Mucosa of descending colon (tissue), 3 donors: ENCODE measurements at regions not wholly inside any gene's neighbourhood (a gene's known extent, or its start where the extent isn't known, plus 50 kb on each side); places are given as distances from the start of the nearest gene placed in this dataset.

ENCODE experiments used
- ATAC-seq: fragments of 200-7000 bp; cut with Tn5 transposase; one replicate; pipeline ENCODE4 v1.9.1; 2020; ENCODE audit warnings: mild to moderate bottlenecking, moderate library complexity
- DNase-seq, 3 donors: peaks; one replicate each; pipeline ENCODE4 v3.0.0-alpha.2; 2020
- H3K36me3 ChIP-seq: fragments of 200-600 bp; one replicate; pipeline ENCODE4 v1.8.0; 2021; ENCODE audit warnings: low read depth, mild to moderate bottlenecking
- H3K4me1 ChIP-seq: fragments of 200-600 bp; one replicate; pipeline ENCODE4 v1.8.0; 2021; ENCODE audit warnings: low read depth, mild to moderate bottlenecking
- H3K4me3 ChIP-seq: fragments of 200-600 bp; one replicate; pipeline ENCODE4 v1.8.0; 2021; ENCODE audit warnings: mild to moderate bottlenecking
- H3K9me3 ChIP-seq: fragments of 200-600 bp; one replicate; pipeline ENCODE4 v1.8.0; 2021; ENCODE audit warnings: mild to moderate bottlenecking
- intact Hi-C, 2 donors: fragments of 100-400 bp; cut with DNase I in 1 of 2; cut with micrococcal nuclease in 1 of 2; formaldehyde crosslinking; loops; one replicate each; pipeline versions ENCODE4 v1.11.0 to v1.11.1; 2022; cut with DNase I, micrococcal nuclease
- TF ChIP-seq, protein P1 (sequence below): fragments of 200-600 bp; IDR thresholded peaks from one replicate; pipeline ENCODE4 v1.8.0; 2022; ENCODE audit warnings: antibody characterized with exemption, mild to moderate bottlenecking
- donor health status: DM: no; HTN: no; CAD: no; lungs with moderate emphysema.
- donor health status: DM: no; HTN: no; CAD: no.
- donor health status: DM: no; HTN: yes; CAD: no.

DNA sequence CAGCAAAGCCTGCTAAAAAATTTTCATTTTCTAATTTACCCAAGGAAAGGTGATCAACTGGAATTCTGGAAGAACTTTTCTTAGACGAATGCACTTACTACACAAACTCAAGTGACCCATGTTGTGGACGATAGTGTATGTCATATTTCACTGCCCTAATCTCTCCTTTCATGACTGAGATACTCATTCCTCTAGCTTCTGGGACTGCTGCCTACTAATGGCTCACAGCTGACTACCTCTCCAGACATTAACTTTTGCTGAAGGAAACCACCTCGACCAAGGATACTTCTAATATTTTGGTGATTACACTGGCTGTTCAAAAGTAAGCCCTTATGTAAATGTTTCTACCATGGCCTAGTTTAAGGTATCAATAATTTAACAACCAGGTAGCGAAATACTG, 959.9 kb upstream of the GHITM start:
- Histone ChIP-seq H3K9me3 (peaks cover 14% of the 10 kb centered on the region), H3K36me3 (no peaks in the 10 kb centered on the region), H3K4me1 (no peaks in the 10 kb centered on the region), H3K4me3 (no peak overlapping the region)
- DNase-seq (no peak), ATAC-seq (no peak)
- intact Hi-C loops = no loop called here
- TF ChIP-seq, protein P1, sequence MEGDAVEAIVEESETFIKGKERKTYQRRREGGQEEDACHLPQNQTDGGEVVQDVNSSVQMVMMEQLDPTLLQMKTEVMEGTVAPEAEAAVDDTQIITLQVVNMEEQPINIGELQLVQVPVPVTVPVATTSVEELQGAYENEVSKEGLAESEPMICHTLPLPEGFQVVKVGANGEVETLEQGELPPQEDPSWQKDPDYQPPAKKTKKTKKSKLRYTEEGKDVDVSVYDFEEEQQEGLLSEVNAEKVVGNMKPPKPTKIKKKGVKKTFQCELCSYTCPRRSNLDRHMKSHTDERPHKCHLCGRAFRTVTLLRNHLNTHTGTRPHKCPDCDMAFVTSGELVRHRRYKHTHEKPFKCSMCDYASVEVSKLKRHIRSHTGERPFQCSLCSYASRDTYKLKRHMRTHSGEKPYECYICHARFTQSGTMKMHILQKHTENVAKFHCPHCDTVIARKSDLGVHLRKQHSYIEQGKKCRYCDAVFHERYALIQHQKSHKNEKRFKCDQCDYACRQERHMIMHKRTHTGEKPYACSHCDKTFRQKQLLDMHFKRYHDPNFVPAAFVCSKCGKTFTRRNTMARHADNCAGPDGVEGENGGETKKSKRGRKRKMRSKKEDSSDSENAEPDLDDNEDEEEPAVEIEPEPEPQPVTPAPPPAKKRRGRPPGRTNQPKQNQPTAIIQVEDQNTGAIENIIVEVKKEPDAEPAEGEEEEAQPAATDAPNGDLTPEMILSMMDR = no peak

DNA sequence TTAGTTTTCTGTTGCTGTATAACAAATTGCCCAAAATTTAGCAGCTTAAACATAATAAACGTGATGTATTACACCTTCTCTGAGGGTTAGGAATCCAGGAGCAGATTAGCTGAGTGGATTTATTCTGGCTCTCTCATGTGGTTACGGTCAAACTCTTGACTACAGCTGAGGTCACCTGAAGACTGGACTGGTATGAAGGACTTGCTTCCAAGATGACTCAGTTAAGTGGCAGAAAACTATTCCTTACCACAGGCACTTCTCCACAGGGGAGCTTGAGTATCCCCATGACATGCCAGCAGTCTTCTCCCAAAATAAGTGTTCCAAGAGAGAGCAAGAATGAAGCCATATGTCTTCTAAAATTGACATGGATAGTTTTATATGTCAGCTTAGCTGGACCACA, 957.2 kb upstream of the GHITM start:
- intact Hi-C loops = no loop called here
- Histone ChIP-seq H3K36me3 (no peaks in the 10 kb centered on the region), H3K9me3 (peaks cover 7% of the 10 kb centered on the region), H3K4me1 (no peaks in the 10 kb centered on the region), H3K4me3 (no peak overlapping the region)
- DNase-seq (no peak), ATAC-seq (no peak)
- TF ChIP-seq, protein P1 = no peak

DNA sequence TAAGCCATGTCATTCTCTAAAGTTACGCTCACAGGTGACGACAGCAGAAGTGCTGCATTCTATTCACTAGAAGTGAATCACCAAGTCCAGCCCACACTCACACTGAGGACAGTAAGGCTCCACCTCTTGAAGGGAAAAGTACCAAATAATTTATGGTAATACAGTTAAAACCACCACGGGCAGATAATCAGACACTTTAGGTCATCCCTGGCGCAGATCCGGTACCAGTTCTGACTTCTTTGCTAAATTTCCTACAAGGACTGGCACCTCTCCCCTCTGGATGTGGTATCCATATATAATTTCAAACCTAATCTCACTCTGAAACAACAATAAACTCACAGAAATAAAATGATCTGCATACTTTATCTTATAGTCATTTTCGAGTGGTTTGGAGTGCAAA, 954.7 kb upstream of the GHITM start:
- intact Hi-C loops = no loop called here
- no peak for ATAC-seq
- DNase-seq = no peak
- TF ChIP-seq, protein P1 = no peak
- Histone ChIP-seq H3K9me3 (peaks cover 8% of the 10 kb centered on the region), H3K36me3 (no peaks in the 10 kb centered on the region), H3K4me1 (no peaks in the 10 kb centered on the region), H3K4me3 (no peak overlapping the region)

DNA sequence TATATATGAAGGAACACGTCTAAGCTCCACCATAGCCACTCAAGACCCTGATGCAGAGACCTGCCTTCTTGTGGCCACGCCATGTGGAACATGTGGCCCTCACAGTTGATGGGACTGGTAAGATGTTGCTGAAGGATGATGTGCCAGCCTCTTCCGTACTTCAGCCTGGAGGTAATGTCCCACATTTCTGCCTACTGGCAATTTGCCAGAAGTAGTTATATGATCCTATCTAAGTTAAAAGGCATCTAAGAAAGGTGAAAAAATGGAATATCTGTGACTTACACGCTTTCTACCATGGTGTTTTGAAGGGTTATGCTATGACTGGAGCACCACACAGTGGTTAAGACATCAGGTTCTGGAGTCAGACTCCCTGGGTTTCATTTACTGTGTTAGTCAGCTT, 948.7 kb upstream of the GHITM start:
- Histone ChIP-seq H3K4me3 (no peak overlapping the region), H3K4me1 (no peaks in the 10 kb centered on the region), H3K36me3 (no peaks in the 10 kb centered on the region), H3K9me3 (peaks cover 7% of the 10 kb centered on the region)
- intact Hi-C loops = no loop called here
- TF ChIP-seq, protein P1 = no peak
- DNase-seq (no peak), ATAC-seq (no peak)

DNA sequence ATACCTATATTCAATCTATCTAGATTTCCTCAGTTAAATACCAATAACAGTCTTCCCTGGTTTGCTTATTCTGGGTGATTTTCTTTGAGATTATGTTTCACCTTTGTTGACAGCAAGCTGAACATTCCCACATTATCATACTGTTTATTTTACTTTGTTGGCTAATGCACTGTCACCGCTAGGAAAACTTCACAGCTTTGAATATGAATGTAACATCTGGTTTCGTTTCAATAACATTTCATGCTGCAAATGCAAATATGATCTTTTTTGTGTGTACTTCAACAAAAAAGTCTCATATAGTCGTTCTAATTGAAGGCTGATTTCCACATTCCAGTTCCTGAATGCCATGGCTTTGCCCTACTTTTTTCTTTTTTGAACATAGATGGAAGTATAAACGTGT, 946.3 kb upstream of the GHITM start:
- intact Hi-C loops = no loop called here
- TF ChIP-seq, protein P1 = no peak
- ATAC-seq = no peak

DNA sequence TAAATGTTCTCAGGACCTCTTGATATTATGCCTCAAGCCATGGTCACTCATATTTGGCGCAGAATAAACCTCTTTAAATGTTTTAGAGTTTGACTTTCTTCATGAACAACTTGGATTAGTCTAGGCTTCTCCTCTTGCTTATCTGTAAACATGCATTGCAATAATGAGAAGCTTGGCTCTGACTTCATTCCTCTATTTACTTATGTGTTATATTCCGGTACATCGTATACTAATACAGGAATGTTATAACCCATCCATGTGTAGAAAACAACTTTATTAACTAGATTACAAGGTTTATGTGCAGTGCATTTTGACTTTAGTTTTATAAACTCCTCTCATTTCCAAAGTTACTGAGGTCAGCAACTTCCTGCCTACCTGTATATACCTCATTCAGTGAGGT, 944.3 kb upstream of the GHITM start:
- ATAC-seq (no peak), DNase-seq (no peak)
- Histone ChIP-seq H3K4me3 (no peak overlapping the region), H3K9me3 (peaks cover 7% of the 10 kb centered on the region), H3K4me1 (no peaks in the 10 kb centered on the region), H3K36me3 (no peaks in the 10 kb centered on the region)
- intact Hi-C loops = no loop called here
- TF ChIP-seq, protein P1 = no peak

More for the DNA sequence above, 946.3 kb upstream of the GHITM start:
- H3K4me1 ChIP-seq = no peaks in the 10 kb centered on the region
- no peak overlapping the region for H3K4me3 ChIP-seq
- H3K9me3 ChIP-seq = peaks cover 7% of the 10 kb centered on the region
- DNase-seq = no peak
- no peaks in the 10 kb centered on the region for H3K36me3 ChIP-seq
